ENCODE measurements at regions not wholly inside any gene's neighbourhood (a gene's known extent, or its start where the extent isn't known, plus 50 kb on each side); places are given as distances from the start of the nearest gene placed in this dataset.

DNA sequence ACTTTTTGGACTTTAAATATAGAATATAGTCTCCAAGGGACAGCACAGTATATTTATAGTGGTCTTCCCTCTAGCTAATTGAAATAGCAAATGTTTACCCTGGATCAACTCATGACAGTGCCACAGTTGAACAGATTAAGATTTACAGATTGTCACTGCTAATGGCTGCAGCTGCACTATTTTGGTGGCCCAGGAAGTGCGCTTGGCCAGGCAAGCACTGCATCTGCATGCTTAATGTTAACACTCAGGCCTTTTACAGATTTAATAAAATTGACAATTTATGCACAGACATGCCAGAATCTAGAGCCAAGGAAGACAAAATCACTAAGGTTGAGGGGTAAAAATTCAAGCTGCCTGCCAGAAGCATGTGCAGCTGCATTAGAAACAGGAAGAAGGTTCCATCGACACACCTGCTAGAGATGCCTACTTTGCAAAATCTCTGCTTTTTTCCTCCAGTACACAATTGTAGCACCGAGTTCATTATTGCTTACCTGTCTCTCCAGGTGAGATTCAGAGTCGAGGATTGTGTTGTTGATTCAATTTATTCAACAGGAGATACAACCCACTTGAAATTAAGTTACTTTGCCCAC lies 1042.3 kb upstream of the NRXN1 start:
- Histone ChIP-seq H3K9me3 (ENCODE audit: insufficient read depth, low read depth, low read length) (no peaks in the 10 kb centered on the region), H2AK5ac (ENCODE audit: low read length) (no peak overlapping the region), H2BK120ac (ENCODE audit: insufficient read depth, low read length, poor library complexity) (no peak overlapping the region), H3K23ac (ENCODE audit: low read length) (no peak overlapping the region), H3K4ac (ENCODE audit: low read depth, low read length) (no peak overlapping the region), H3K4me1 (ENCODE audit: control insufficient read depth in 1 of 2, insufficient read depth in 2 of 2, low read length in 2 of 2) (no peaks in the 10 kb centered on the region), H4K12ac (ENCODE audit: low read depth, low read length) (no peak overlapping the region), H3K18ac (ENCODE audit: low read length) (no peak overlapping the region), H3K4me2 (ENCODE audit: low read length) (no peak overlapping the region), H3K14ac (ENCODE audit: low read length) (no peak overlapping the region), H4K8ac (ENCODE audit: low read depth, low read length) (no peak overlapping the region), H3K79me2 (ENCODE audit: control insufficient read depth, insufficient read depth, low read length, poor library complexity) (no peaks in the 10 kb centered on the region), H2AFZ (ENCODE audit: insufficient read depth, low read length, poor library complexity) (no peak overlapping the region), H3K9ac (ENCODE audit: low read length) (no peak overlapping the region), H3K79me1 (ENCODE audit: low read length) (no peaks in the 10 kb centered on the region), H3K27ac (ENCODE audit: low read depth, low read length) (no peak overlapping the region), H3K4me3 (ENCODE audit: low read depth, low read length) (no peak overlapping the region), H4K91ac (ENCODE audit: low read depth, low read length) (no peak overlapping the region), H2BK12ac (ENCODE audit: low read length) (no peak overlapping the region), H3K36me3 (ENCODE audit: control insufficient read depth in 1 of 2, insufficient read depth in 2 of 2, low read length in 2 of 2) (no peaks in the 10 kb centered on the region), H2BK5ac (ENCODE audit: low read depth, low read length, poor library complexity) (no peak overlapping the region), H3K27me3 (ENCODE audit: insufficient read depth, low read length) (no peaks in the 10 kb centered on the region)
- WGBS (ENCODE audit: extremely low coverage, insufficient coverage, insufficient read length): no CpG with 5 or more reads among the region's 4 CpGs
- DNase-seq: no peak

DNA sequence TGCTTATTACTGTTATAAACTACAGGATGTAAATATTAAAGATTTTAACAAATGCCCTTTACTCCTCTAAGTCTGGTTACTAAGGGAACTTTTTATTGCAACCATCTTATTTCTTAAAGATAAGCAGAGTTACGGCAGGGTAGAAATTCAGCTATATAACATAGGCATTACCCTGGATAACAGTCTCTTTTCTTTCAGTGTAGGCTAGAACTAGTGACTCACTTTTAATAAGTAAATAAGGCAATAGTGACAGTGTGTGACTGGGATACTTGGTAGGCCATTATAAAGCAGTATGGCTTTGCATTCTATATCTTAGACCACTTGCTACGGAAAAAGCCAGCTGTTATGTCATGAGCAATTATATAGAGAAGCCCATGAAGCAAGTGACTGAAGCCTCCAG lies 1041.0 kb upstream of the NRXN1 start:
- Histone ChIP-seq H2AK5ac (ENCODE audit: low read length) (no peak overlapping the region), H2BK120ac (ENCODE audit: insufficient read depth, low read length, poor library complexity) (no peak overlapping the region), H3K27me3 (ENCODE audit: insufficient read depth, low read length) (no peaks in the 10 kb centered on the region), H3K9ac (ENCODE audit: low read length) (no peak overlapping the region), H3K14ac (ENCODE audit: low read length) (no peak overlapping the region), H4K12ac (ENCODE audit: low read depth, low read length) (no peak overlapping the region), H3K9me3 (ENCODE audit: insufficient read depth, low read depth, low read length) (no peaks in the 10 kb centered on the region), H3K23ac (ENCODE audit: low read length) (no peak overlapping the region), H3K27ac (ENCODE audit: low read depth, low read length) (no peak overlapping the region), H4K8ac (ENCODE audit: low read depth, low read length) (no peak overlapping the region), H4K91ac (ENCODE audit: low read depth, low read length) (no peak overlapping the region), H3K79me2 (ENCODE audit: control insufficient read depth, insufficient read depth, low read length, poor library complexity) (no peaks in the 10 kb centered on the region), H2BK5ac (ENCODE audit: low read depth, low read length, poor library complexity) (no peak overlapping the region), H2AFZ (ENCODE audit: insufficient read depth, low read length, poor library complexity) (no peak overlapping the region), H3K4ac (ENCODE audit: low read depth, low read length) (no peak overlapping the region), H2BK12ac (ENCODE audit: low read length) (no peak overlapping the region), H3K4me2 (ENCODE audit: low read length) (no peak overlapping the region), H3K36me3 (ENCODE audit: control insufficient read depth in 1 of 2, insufficient read depth in 2 of 2, low read length in 2 of 2) (no peaks in the 10 kb centered on the region), H3K4me3 (ENCODE audit: low read depth, low read length) (no peak overlapping the region), H3K4me1 (ENCODE audit: control insufficient read depth in 1 of 2, insufficient read depth in 2 of 2, low read length in 2 of 2) (no peaks in the 10 kb centered on the region), H3K18ac (ENCODE audit: low read length) (no peak overlapping the region), H3K79me1 (ENCODE audit: low read length) (no peaks in the 10 kb centered on the region)
- no peak for DNase-seq
- no CpG with 5 or more reads among the region's 2 CpGs for WGBS (ENCODE audit: extremely low coverage, insufficient coverage, insufficient read length)

- Histone ChIP-seq H3K4ac (ENCODE audit: low read depth, low read length) (no peak overlapping the region), H3K4me2 (ENCODE audit: low read length) (no peak overlapping the region), H3K9ac (ENCODE audit: low read length) (no peak overlapping the region), H3K14ac (ENCODE audit: low read length) (no peak overlapping the region), H2AFZ (ENCODE audit: insufficient read depth, low read length, poor library complexity) (no peak overlapping the region), H3K23ac (ENCODE audit: low read length) (no peak overlapping the region), H4K91ac (ENCODE audit: low read depth, low read length) (no peak overlapping the region), H3K4me1 (ENCODE audit: control insufficient read depth in 1 of 2, insufficient read depth in 2 of 2, low read length in 2 of 2) (no peaks in the 10 kb centered on the region), H3K27me3 (ENCODE audit: insufficient read depth, low read length) (no peaks in the 10 kb centered on the region), H3K27ac (ENCODE audit: low read depth, low read length) (no peak overlapping the region), H2BK5ac (ENCODE audit: low read depth, low read length, poor library complexity) (no peak overlapping the region), H3K9me3 (ENCODE audit: insufficient read depth, low read depth, low read length) (no peaks in the 10 kb centered on the region), H4K12ac (ENCODE audit: low read depth, low read length) (no peak overlapping the region), H4K8ac (ENCODE audit: low read depth, low read length) (no peak overlapping the region), H2BK12ac (ENCODE audit: low read length) (no peak overlapping the region), H2AK5ac (ENCODE audit: low read length) (no peak overlapping the region), H3K79me1 (ENCODE audit: low read length) (no peaks in the 10 kb centered on the region), H2BK120ac (ENCODE audit: insufficient read depth, low read length, poor library complexity) (no peak overlapping the region), H3K79me2 (ENCODE audit: control insufficient read depth, insufficient read depth, low read length, poor library complexity) (no peaks in the 10 kb centered on the region), H3K36me3 (ENCODE audit: control insufficient read depth in 1 of 2, insufficient read depth in 2 of 2, low read length in 2 of 2) (no peaks in the 10 kb centered on the region), H3K18ac (ENCODE audit: low read length) (no peak overlapping the region), H3K4me3 (ENCODE audit: low read depth, low read length) (no peak overlapping the region)
- WGBS (ENCODE audit: extremely low coverage, insufficient coverage, insufficient read length): no CpG with 5 or more reads among the region's 1 CpG
- no peak for DNase-seq
Measured at GRCh38 chr2:52070665-52071064, 1038.7 kb upstream of the NRXN1 start.

DNA sequence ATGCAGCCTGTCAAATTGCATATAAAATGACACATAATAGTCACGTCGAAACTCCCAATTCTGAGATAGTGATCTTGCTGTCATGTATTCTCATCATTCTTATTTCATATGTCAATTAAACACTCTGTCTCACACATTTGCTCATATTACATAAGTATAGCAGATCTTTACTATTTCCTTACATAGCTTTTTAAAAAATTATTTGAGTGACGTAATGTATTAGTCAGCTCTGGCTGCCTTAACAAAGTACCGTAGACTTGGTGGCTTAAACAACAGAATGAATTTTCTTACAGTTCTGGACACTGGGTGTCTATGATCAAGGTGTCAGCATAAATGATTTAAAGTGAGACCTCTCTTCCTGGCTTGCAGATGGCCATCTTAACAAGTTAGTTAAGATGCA lies 1032.3 kb upstream of the NRXN1 start:
- no peaks in the 10 kb centered on the region for H3K27me3 ChIP-seq (ENCODE audit: insufficient read depth, low read length)

More for the DNA sequence above, 1032.3 kb upstream of the NRXN1 start:
- WGBS (ENCODE audit: extremely low coverage, insufficient coverage, insufficient read length): no CpG with 5 or more reads among the region's 4 CpGs
- H3K14ac ChIP-seq (ENCODE audit: low read length): no peak overlapping the region
- no peaks in the 10 kb centered on the region for H3K79me1 ChIP-seq (ENCODE audit: low read length)
- no peak overlapping the region for H2BK120ac ChIP-seq (ENCODE audit: insufficient read depth, low read length, poor library complexity)
- H3K4me2 ChIP-seq (ENCODE audit: low read length): no peak overlapping the region
- no peaks in the 10 kb centered on the region for H3K79me2 ChIP-seq (ENCODE audit: control insufficient read depth, insufficient read depth, low read length, poor library complexity)
- no peak overlapping the region for H3K27ac ChIP-seq (ENCODE audit: low read depth, low read length)
- H3K23ac ChIP-seq (ENCODE audit: low read length): no peak overlapping the region
- no peak overlapping the region for H4K12ac ChIP-seq (ENCODE audit: low read depth, low read length)
- no peak overlapping the region for H3K4me3 ChIP-seq (ENCODE audit: low read depth, low read length)
- no peak overlapping the region for H4K8ac ChIP-seq (ENCODE audit: low read depth, low read length)
- no peaks in the 10 kb centered on the region for H3K4me1 ChIP-seq (ENCODE audit: control insufficient read depth in 1 of 2, insufficient read depth in 2 of 2, low read length in 2 of 2)
- H2AFZ ChIP-seq (ENCODE audit: insufficient read depth, low read length, poor library complexity): no peak overlapping the region
- H2AK5ac ChIP-seq (ENCODE audit: low read length): no peak overlapping the region
- H3K18ac ChIP-seq (ENCODE audit: low read length): no peak overlapping the region
- no peak overlapping the region for H3K9ac ChIP-seq (ENCODE audit: low read length)
- H2BK12ac ChIP-seq (ENCODE audit: low read length): no peak overlapping the region
- no peak overlapping the region for H4K91ac ChIP-seq (ENCODE audit: low read depth, low read length)
- no peak overlapping the region for H2BK5ac ChIP-seq (ENCODE audit: low read depth, low read length, poor library complexity)
- no peak for DNase-seq
- no peaks in the 10 kb centered on the region for H3K9me3 ChIP-seq (ENCODE audit: insufficient read depth, low read depth, low read length)
- H3K36me3 ChIP-seq (ENCODE audit: control insufficient read depth in 1 of 2, insufficient read depth in 2 of 2, low read length in 2 of 2): no peaks in the 10 kb centered on the region
- no peak overlapping the region for H3K4ac ChIP-seq (ENCODE audit: low read depth, low read length)

All from trophoblast cell (in vitro differentiated cells and primary cell).